OCI-LY7 (cell line): ENCODE measurements at regions not wholly inside any gene's neighbourhood (a gene's known extent, or its start where the extent isn't known, plus 50 kb on each side); places are given as distances from the start of the nearest gene placed in this dataset.
"Not testable (repeated sequence)": the region's sequence is repeated elsewhere in the genome, so short reads cannot be mapped to it uniquely, and the experiment has no call there.

Source experiments
- BruUV-seq: library from RNA; stranded (reverse); fragments of 400-500 nt; replicated peaks from 2 replicates; lab custom pipeline; 2021; lab: Mats Ljungman, UMichigan
- CTCF ChIA-PET: fragments of 300-600 bp; sonication (Branson Sonifier 250); formaldehyde crosslinking; loops from one replicate; lab custom pipeline; 2022; ENCODE audit warnings: antibody characterized with exemption; ENCODE audit not compliant: unreplicated experiment; lab: Charles Lee
- POLR2A ChIA-PET: fragments of 300-600 bp; sonication (Branson Sonifier 250); formaldehyde crosslinking; loops from one replicate; lab custom pipeline; 2022; ENCODE audit warnings: antibody characterized with exemption; lab: Charles Lee
- DNase-seq: peaks from one replicate; pipeline ENCODE4 v3.0.0-alpha.2; 2015; ENCODE audit warnings: low spot score
- H2AFZ ChIP-seq: fragments of 200-600 bp; sonication (generic), shearing (Covaris generic); 2 replicates; pipeline ENCODE4 v1.6.1; 2014; ENCODE audit warnings: mild to moderate bottlenecking, antibody characterized with exemption, low read length, moderate library complexity
- H3K27ac ChIP-seq: fragments of 200-600 bp; sonication (generic); 2 replicates; pipeline ENCODE4 v1.5.1; 2014; ENCODE audit warnings: mixed run types, low read depth, mild to moderate bottlenecking, moderate library complexity, low read length, inconsistent platforms; ENCODE audit not compliant: poor library complexity, severe bottlenecking
- H3K36me3 ChIP-seq: fragments of 200-600 bp; sonication (generic); 2 replicates; pipeline ENCODE4 v1.6.1; 2014; ENCODE audit warnings: mild to moderate bottlenecking, antibody characterized with exemption, low read length, moderate library complexity, mixed read lengths; ENCODE audit not compliant: insufficient read depth
- H3K4me1 ChIP-seq: fragments of 200-600 bp; sonication (generic); 2 replicates; pipeline ENCODE4 v1.5.1; 2014; ENCODE audit warnings: mild to moderate bottlenecking, low read length; ENCODE audit not compliant: insufficient read depth, poor library complexity, severe bottlenecking
- H3K4me2 ChIP-seq: fragments of 200-600 bp; sonication (generic); 2 replicates; pipeline ENCODE4 v1.6.1; 2014; ENCODE audit warnings: mild to moderate bottlenecking, low read length
- H3K4me3 ChIP-seq: fragments of 200-600 bp; sonication (generic); 2 replicates; pipeline ENCODE4 v1.5.1; 2014; ENCODE audit warnings: mild to moderate bottlenecking, low read depth, low read length; ENCODE audit not compliant: poor library complexity, severe bottlenecking
- H3K79me2 ChIP-seq: fragments of 200-600 bp; sonication (generic); 2 replicates; pipeline ENCODE4 v1.6.1; 2016; ENCODE audit warnings: low read depth, mild to moderate bottlenecking, low read length, moderate library complexity, mixed read lengths; ENCODE audit not compliant: insufficient read depth
- H3K9me2 ChIP-seq: fragments of 200-600 bp; sonication (generic); 2 replicates; pipeline ENCODE4 v1.6.1; 2016; ENCODE audit warnings: mild to moderate bottlenecking, low read length, mixed read lengths; ENCODE audit not compliant: insufficient read depth
- H3K9me3 ChIP-seq: fragments of 200-600 bp; sonication (generic); 2 replicates; pipeline ENCODE4 v1.6.1; 2014; ENCODE audit warnings: mild to moderate bottlenecking, mixed run types, low read length, mixed read lengths
- H4K20me1 ChIP-seq: fragments of 200-600 bp; sonication (generic); 2 replicates; pipeline ENCODE4 v1.6.1; 2014; ENCODE audit warnings: mild to moderate bottlenecking, antibody characterized with exemption, low read length, moderate library complexity, mixed read lengths; ENCODE audit not compliant: insufficient read depth
- EZH2phosphoT487 ChIP-seq: fragments of 200-600 bp; sonication (generic); IDR thresholded peaks from 2 replicates; pipeline ENCODE4 v1.6.1; 2018; ENCODE audit warnings: low read depth, borderline replicate concordance, mild to moderate bottlenecking, mixed run types, antibody characterized with exemption, low read length, moderate library complexity, mixed read lengths
- intact Hi-C: fragments of 100-400 bp; cut with micrococcal nuclease; formaldehyde crosslinking; loops from one replicate; pipeline ENCODE4 v1.10.0; 2022; ENCODE audit not compliant: unreplicated experiment
- TF ChIP-seq, protein P1 (sequence below): fragments of 200-600 bp; sonication (generic); conservative IDR thresholded peaks from 2 replicates; pipeline ENCODE4 v1.5.1; 2014; ENCODE audit warnings: mild to moderate bottlenecking, antibody characterized with exemption, low read length, moderate library complexity, mixed read lengths

DNA sequence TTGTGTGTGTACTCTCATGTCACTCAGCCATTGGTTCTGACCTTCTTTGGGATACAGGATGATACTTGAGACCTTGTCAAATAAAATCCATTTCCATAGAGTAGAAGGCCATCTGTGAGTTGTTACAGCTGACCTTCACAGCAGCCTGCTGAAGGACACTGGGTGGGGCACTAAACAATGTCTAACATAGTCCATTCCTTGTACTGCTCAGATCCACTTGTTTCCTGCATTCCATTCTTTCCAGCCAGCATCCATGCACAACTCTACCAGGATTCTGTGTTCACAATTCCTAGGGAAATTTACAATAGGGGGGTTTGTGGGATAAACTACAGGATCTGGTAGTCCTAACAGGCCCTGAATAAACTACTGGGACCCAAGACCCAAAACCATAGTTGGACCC, 286.4 kb downstream of the RASEF start:
- Histone ChIP-seq H3K4me2 (no peak overlapping the region), H3K4me3 (no peak overlapping the region), H3K79me2 (no peaks in the 10 kb centered on the region), H3K4me1 (no peaks in the 10 kb centered on the region), H3K9me3 (no peaks in the 10 kb centered on the region), H2AFZ (no peak overlapping the region), H4K20me1 (no peaks in the 10 kb centered on the region), H3K36me3 (no peaks in the 10 kb centered on the region), H3K9me2 (no peaks in the 10 kb centered on the region), H3K27ac (no peak overlapping the region)
- ChIA-PET CTCF (no interaction called here), POLR2A (no interaction called here)
- no peak for DNase-seq
- intact Hi-C loops: no loop called here
- BruUV-seq: no TSS peak
- no peak for TF ChIP-seq EZH2phosphoT487
- TF ChIP-seq, protein P1, sequence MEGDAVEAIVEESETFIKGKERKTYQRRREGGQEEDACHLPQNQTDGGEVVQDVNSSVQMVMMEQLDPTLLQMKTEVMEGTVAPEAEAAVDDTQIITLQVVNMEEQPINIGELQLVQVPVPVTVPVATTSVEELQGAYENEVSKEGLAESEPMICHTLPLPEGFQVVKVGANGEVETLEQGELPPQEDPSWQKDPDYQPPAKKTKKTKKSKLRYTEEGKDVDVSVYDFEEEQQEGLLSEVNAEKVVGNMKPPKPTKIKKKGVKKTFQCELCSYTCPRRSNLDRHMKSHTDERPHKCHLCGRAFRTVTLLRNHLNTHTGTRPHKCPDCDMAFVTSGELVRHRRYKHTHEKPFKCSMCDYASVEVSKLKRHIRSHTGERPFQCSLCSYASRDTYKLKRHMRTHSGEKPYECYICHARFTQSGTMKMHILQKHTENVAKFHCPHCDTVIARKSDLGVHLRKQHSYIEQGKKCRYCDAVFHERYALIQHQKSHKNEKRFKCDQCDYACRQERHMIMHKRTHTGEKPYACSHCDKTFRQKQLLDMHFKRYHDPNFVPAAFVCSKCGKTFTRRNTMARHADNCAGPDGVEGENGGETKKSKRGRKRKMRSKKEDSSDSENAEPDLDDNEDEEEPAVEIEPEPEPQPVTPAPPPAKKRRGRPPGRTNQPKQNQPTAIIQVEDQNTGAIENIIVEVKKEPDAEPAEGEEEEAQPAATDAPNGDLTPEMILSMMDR: no peak

DNA sequence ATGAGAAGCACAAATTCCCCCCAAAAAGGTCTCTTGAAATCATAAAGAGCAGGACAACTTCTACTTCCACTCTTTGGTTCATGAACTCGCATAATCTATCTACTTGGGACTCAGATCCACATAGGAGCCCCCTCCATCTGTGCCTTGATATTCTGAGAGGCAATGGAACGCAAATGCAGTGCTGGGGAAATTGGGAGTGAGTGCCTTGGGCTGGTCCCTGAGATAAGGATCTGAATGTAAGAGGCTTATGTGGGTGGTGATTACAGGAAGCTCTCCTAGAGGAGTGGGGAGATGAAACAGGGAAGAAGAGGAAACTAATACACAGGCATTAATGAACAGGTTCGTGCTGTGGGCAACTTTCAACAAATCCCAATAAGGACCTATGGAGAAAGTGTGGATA, 285.6 kb downstream of the RASEF start:
- H3K36me3 ChIP-seq: no peaks in the 10 kb centered on the region
- CTCF ChIA-PET: no interaction called here
- no peak overlapping the region for H3K4me2 ChIP-seq
- POLR2A ChIA-PET: interaction anchor here (0.6 kb wide), 1 partner anchor 30 kb away, joined by 3 read pairs; no protein-coding TSS in a partner anchor
- H3K9me3 ChIP-seq: no peaks in the 10 kb centered on the region
- no peak overlapping the region for H3K4me3 ChIP-seq
- TF ChIP-seq, protein P1: no peak
- no peak for TF ChIP-seq EZH2phosphoT487
- intact Hi-C loops: no loop called here
- no peaks in the 10 kb centered on the region for H3K79me2 ChIP-seq
- H3K27ac ChIP-seq: no peak overlapping the region
- no peak overlapping the region for H2AFZ ChIP-seq
- no peaks in the 10 kb centered on the region for H3K9me2 ChIP-seq
- no peaks in the 10 kb centered on the region for H4K20me1 ChIP-seq
- DNase-seq: no peak
- BruUV-seq: no TSS peak
- H3K4me1 ChIP-seq: no peaks in the 10 kb centered on the region

DNA sequence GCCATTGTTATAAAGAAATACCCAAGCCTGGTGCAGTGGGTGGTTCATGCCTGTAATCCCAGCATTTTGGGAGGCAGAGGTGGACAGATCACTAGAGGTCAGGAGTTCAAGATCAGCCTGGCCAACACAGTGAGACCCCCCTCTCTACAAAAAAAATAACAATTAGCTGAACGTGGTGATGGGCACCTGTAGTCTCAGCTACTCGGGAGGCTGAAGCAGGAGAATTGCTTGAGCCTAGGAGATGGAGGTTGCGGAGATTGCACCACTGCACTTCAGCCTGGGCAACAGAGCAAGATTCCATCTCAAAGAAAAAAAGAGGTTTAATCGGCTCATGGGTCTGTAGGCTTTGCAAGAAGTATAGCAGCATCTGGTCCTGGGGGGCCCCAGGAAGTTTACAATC, 284.0 kb downstream of the RASEF start:
- BruUV-seq, H2AFZ ChIP-seq, H3K9me3 ChIP-seq, H4K20me1 ChIP-seq, POLR2A ChIA-PET, CTCF ChIA-PET, H3K27ac ChIP-seq, H3K4me1 ChIP-seq, H3K4me3 ChIP-seq, H3K4me2 ChIP-seq, H3K9me2 ChIP-seq, intact Hi-C loops, H3K79me2 ChIP-seq, DNase-seq, H3K36me3 ChIP-seq: not testable (repeated sequence)
